GM19468 (cell line): ENCODE measurements at regions not wholly inside any gene's neighbourhood (a gene's known extent, or its start where the extent isn't known, plus 50 kb on each side); places are given as distances from the start of the nearest gene placed in this dataset.
"Not testable (repeated sequence)": the region's sequence is repeated elsewhere in the genome, so short reads cannot be mapped to it uniquely, and the experiment has no call there.

Experiments
- ATAC-seq: cut with Tn5 transposase; IDR thresholded peaks from one replicate; pipeline ENCODE4 v1.9.1; 2021; ENCODE audit warnings: mild to moderate bottlenecking, moderate library complexity, moderate number of reproducible peaks; ENCODE audit not compliant: unreplicated experiment; ENCODE audit errors: extremely low read depth

GRCh38 chr2:66191311-66191710 is 243.6 kb upstream of the MEIS1 start:
- ATAC-seq: no peak

- no peak for ATAC-seq
These were observed 245.4 kb upstream of the MEIS1 start for GRCh38 chr2:66189553-66189952.

GRCh38 chr2:66186537-66186936 is 248.4 kb upstream of the MEIS1 start:
- no peak for ATAC-seq

- no peak for ATAC-seq
These were observed 249.3 kb upstream of the MEIS1 start for GRCh38 chr2:66185497-66186054.

GRCh38 chr2:66177128-66177796 is 257.7 kb upstream of the MEIS1 start:
- ATAC-seq: not testable (repeated sequence)

- ATAC-seq: no peak
These were observed 260.4 kb upstream of the MEIS1 start for GRCh38 chr2:66174491-66174890.

GRCh38 chr2:66173645-66174044 is 261.3 kb upstream of the MEIS1 start:
- no peak for ATAC-seq

GRCh38 chr2:66171530-66171929 is 263.4 kb upstream of the MEIS1 start:
- ATAC-seq: no peak

- no peak for ATAC-seq
These were observed 264.1 kb upstream of the MEIS1 start for GRCh38 chr2:66170744-66171330.

- no peak for ATAC-seq
These were observed 265.8 kb upstream of the MEIS1 start for GRCh38 chr2:66169076-66169475.

GRCh38 chr2:66164470-66164869 is 270.5 kb upstream of the MEIS1 start:
- ATAC-seq: no peak

- no peak for ATAC-seq
These were observed 278.8 kb upstream of the MEIS1 start for GRCh38 chr2:66156171-66156570.

GRCh38 chr2:66153941-66154340 is 281.0 kb upstream of the MEIS1 start:
- no peak for ATAC-seq

GRCh38 chr2:66145490-66145889 is 289.4 kb upstream of the MEIS1 start:
- no peak for ATAC-seq

GRCh38 chr2:66144324-66144723 is 290.6 kb upstream of the MEIS1 start:
- not testable (repeated sequence) for ATAC-seq

GRCh38 chr2:66137606-66138130 is 297.3 kb upstream of the MEIS1 start:
- ATAC-seq: no peak

- ATAC-seq: no peak
These were observed 300.7 kb upstream of the MEIS1 start for GRCh38 chr2:66134138-66134701.

GRCh38 chr2:66127656-66128055 is 307.3 kb upstream of the MEIS1 start:
- no peak for ATAC-seq

- no peak for ATAC-seq
These were observed 307.9 kb upstream of the MEIS1 start for GRCh38 chr2:66127061-66127460.

- no peak for ATAC-seq
These were observed 309.0 kb upstream of the MEIS1 start for GRCh38 chr2:66125951-66126350.

- no peak for ATAC-seq
These were observed 312.4 kb upstream of the MEIS1 start for GRCh38 chr2:66122516-66122915.
